GM10266 (cell line): ENCODE measurements at regions not wholly inside any gene's neighbourhood (a gene's known extent, or its start where the extent isn't known, plus 50 kb on each side); places are given as distances from the start of the nearest gene placed in this dataset.

ENCODE experiments used
- DNase-seq: peaks from one replicate; pipeline ENCODE4 v3.0.0; 2012; ENCODE audit errors: extremely low spot score
- TF ChIP-seq, protein P1 (sequence below): IDR thresholded peaks from 2 replicates; pipeline ENCODE4 v1.5.1; 2012; ENCODE audit warnings: mild to moderate bottlenecking, low read depth; ENCODE audit not compliant: control insufficient read depth, insufficient read depth; ENCODE audit errors: missing control alignments

DNA sequence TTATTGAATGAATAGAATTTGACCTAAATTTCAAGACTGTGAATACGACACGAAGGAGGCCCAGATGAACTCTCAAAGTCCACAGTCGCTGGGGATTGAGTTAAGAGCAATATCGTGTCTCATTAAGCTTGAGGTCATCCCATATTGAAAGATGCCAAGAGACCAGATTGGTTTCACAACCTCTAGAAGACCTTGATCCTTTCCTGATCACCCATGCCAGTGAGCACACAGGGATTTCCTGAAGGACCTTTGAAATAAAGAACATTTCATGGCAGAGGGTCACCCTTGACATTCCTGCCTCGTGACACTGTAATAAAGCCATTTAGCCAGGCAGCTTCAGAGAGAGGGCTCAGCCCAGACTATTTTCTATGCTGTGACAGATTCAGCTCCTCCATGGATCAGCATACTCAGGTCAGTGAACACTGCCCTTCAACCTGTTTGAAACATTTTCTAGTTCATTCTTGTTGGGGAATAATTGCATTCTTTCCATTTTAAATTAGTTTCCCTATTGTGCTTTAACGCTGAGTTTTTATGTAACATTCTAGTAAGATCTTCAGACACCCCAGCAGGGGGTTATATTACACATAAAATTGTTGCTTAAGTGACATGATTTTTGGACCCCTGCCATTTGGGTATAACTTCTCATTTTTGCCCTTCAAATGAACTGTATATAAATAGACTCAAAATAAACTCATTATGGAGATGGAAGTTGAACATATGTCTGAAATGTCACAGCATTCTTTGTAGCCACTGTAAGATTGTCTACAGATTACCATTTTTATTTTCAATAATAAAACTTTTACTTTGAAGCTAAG is 213.2 kb downstream of the C12orf50 start:
- no peak for DNase-seq
- TF ChIP-seq, protein P1, sequence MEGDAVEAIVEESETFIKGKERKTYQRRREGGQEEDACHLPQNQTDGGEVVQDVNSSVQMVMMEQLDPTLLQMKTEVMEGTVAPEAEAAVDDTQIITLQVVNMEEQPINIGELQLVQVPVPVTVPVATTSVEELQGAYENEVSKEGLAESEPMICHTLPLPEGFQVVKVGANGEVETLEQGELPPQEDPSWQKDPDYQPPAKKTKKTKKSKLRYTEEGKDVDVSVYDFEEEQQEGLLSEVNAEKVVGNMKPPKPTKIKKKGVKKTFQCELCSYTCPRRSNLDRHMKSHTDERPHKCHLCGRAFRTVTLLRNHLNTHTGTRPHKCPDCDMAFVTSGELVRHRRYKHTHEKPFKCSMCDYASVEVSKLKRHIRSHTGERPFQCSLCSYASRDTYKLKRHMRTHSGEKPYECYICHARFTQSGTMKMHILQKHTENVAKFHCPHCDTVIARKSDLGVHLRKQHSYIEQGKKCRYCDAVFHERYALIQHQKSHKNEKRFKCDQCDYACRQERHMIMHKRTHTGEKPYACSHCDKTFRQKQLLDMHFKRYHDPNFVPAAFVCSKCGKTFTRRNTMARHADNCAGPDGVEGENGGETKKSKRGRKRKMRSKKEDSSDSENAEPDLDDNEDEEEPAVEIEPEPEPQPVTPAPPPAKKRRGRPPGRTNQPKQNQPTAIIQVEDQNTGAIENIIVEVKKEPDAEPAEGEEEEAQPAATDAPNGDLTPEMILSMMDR, result no peak

DNA sequence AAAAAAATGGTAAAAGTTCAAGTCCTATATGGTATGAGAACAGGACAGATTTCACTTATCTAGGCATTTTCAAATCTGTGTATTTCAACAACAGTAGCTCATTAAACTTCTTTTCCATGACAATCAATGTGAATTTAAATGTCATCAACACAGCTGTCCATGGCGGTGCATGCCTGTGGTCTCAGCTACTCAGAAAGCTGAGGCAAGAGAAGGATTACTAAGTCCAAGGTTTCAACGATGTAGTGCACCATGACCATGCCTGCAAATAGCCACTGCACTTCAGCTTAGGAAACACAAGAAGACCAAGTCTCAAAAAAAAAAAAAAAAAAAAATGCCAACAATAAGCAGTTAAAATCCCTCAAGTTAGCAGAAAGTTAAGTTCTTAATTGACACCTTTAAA is 214.6 kb downstream of the C12orf50 start:
- DNase-seq, result no peak

DNA sequence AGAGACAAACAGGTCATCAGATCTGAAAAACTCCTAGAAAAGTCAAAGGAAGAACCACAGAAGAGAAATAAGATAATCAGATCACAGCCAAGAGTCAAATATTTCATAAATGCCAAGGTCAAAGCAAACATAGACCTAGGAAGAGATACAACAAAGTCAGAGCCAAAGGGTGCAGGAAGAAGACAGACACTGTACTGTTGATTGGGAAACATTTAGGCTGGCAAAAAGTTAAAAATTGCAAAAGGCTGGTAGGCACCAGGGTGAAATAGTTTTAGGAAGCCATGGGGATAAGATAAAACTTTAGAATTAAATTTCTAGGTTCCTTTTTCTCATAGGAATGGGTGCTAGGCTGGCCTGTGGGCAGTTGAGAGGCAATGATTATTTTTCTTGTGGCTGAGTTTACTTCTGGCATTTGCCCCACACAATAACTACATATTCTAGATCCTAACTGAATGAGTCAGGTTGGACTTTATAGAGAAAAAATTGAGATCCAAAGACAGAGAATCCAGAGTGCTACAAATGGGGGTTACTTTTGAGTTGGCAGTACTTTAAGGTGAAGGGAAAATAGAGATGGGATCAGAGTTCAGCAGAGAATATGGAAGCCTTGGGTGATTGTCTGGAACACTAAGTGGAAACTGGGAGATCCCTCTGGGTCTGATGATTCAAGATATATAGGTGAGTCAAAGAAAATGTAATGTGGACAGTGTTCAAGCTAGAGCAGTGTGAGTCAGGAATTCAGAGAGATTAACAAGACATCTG is 215.5 kb downstream of the C12orf50 start:
- TF ChIP-seq, protein P1, result no peak
- no peak for DNase-seq

More for the DNA sequence above, 214.6 kb downstream of the C12orf50 start:
- TF ChIP-seq, protein P1, result no peak

DNA sequence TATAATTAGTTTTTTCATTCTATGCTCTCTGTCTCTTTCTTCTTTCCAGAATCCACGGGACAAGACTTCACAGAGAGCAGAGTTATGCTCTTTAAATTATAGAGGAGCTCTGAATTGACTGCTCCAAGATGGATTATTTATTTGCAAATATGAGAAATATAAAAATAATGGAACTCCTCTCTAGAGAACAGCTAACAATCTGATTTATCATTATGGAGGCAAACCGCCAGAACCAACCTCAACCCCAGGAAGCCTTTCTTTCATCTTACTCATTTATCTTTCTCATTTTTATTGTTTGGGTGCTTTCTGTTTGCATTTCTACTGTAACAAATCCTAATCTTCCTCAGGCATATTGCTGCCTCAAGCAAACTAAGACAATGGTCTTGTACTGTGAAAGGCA is 216.5 kb downstream of the C12orf50 start:
- DNase-seq, result no peak

DNA sequence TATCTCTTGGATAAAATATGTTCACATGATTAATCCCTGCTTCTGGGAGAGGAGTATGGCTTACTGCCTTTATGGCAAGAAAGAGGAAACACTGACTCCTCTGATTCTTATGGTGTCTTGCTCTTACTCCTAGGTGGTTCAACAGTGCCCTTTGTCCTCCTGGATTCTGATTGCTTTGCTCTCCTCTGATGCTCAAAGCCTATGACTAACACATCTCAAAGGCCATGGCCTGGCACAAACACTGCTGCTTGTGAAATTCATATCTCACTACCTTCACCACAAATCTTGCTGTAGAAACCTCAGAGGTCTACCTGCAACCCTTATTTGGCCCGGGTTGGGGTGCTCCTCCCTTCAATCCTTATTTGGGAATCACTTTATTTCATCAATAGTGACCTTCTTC is 217.2 kb downstream of the C12orf50 start:
- TF ChIP-seq, protein P1, result no peak
- no peak for DNase-seq

More for the DNA sequence above, 216.5 kb downstream of the C12orf50 start:
- TF ChIP-seq, protein P1, result no peak

DNA sequence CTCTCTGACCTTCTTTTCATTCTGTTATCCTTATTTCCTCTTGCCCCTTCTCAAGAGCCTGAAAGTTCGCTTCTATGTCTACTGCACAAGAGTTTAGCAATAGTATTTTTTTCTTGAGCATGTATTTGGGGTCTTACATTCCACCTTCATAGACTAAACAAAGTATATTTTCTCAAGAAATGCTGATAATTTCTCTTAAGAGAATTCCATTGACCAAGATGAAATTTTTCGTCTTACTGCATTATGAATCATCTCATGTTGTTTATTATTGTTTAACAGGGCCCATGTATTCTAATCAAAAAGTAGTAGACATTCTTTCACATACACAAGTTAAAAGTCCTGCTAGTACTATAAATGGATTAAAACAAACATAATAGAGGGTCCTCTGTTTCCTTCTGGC is 219.3 kb downstream of the C12orf50 start:
- DNase-seq, result no peak
- TF ChIP-seq, protein P1, result no peak

DNA sequence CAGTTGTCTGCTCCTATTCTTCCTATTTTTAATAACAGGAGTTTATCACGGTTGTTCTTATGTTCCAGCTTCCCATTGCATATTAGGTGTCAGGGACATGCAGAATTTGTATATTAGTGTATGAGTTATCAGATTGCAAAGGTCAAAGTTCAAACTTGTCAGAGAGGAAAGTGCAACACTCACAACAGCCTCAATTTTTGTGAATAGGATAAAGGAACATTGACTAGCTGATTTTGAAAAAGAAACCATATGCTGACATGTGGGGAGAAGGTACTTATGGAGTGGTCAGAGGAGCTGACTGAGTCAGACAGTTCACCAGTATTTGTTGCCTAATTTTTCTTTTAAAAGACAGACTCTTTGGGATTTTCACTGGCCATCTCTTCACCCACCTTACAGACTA is 222.1 kb downstream of the C12orf50 start:
- TF ChIP-seq, protein P1, result no peak
- no peak for DNase-seq
